ENCODE measurements at regions not wholly inside any gene's neighbourhood (a gene's known extent, or its start where the extent isn't known, plus 50 kb on each side); places are given as distances from the start of the nearest gene placed in this dataset.

DNA sequence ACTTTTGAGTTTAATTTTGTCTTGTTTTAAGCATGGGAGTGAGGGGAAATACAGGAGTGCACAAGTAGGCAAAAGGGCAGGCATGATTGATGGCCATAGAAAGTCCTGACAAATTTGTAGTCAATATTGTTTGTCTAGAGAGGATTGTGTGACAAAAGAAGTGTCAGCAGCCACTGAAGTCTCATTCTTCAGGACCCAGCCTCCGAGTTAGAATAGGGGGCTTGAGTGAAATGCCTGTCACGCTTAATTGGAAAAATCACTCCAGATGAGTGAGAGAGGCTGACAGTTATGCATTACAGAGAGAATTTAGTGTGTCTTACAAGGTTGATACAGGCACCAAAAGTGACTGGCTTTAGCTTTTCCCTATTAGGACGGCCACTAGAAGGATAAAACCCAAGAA lies 81.9 kb upstream of the RPS23 start:
- TF ChIP-seq, protein P1, sequence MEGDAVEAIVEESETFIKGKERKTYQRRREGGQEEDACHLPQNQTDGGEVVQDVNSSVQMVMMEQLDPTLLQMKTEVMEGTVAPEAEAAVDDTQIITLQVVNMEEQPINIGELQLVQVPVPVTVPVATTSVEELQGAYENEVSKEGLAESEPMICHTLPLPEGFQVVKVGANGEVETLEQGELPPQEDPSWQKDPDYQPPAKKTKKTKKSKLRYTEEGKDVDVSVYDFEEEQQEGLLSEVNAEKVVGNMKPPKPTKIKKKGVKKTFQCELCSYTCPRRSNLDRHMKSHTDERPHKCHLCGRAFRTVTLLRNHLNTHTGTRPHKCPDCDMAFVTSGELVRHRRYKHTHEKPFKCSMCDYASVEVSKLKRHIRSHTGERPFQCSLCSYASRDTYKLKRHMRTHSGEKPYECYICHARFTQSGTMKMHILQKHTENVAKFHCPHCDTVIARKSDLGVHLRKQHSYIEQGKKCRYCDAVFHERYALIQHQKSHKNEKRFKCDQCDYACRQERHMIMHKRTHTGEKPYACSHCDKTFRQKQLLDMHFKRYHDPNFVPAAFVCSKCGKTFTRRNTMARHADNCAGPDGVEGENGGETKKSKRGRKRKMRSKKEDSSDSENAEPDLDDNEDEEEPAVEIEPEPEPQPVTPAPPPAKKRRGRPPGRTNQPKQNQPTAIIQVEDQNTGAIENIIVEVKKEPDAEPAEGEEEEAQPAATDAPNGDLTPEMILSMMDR (IDR thresholded peaks at IDR 0.05 in 2 of 3, conservative IDR thresholded peaks at IDR 0.05 in 1 of 3; ENCODE audit: insufficient read depth in 2 of 3, low read depth in 1 of 3, low read length in 3 of 3) = no peak
- TF ChIP-seq, protein P2, sequence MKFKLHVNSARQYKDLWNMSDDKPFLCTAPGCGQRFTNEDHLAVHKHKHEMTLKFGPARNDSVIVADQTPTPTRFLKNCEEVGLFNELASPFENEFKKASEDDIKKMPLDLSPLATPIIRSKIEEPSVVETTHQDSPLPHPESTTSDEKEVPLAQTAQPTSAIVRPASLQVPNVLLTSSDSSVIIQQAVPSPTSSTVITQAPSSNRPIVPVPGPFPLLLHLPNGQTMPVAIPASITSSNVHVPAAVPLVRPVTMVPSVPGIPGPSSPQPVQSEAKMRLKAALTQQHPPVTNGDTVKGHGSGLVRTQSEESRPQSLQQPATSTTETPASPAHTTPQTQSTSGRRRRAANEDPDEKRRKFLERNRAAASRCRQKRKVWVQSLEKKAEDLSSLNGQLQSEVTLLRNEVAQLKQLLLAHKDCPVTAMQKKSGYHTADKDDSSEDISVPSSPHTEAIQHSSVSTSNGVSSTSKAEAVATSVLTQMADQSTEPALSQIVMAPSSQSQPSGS (CRISPR knock-in tag; IDR thresholded peaks at IDR 0.05) = no peak
- TF ChIP-seq TRIM24 (IDR thresholded peaks at IDR 0.05) (no peak), ZC3H8 (IDR thresholded peaks at IDR 0.05) (no peak), KDM1A (IDR thresholded peaks at IDR 0.05) (no peak), GATAD2B (IDR thresholded peaks at IDR 0.05; ENCODE audit: borderline replicate concordance) (no peak), NRF1 (conservative IDR thresholded peaks at IDR 0.05 in 1 of 2, IDR thresholded peaks at IDR 0.05 in 1 of 2) (no peak), EGR1 (conservative IDR thresholded peaks at IDR 0.05) (no peak), ZSCAN29 (IDR thresholded peaks at IDR 0.05) (no peak), FOXJ2 (tag; IDR thresholded peaks at IDR 0.05) (no peak), ZNF174 (CRISPR knock-in tag; IDR thresholded peaks at IDR 0.05) (no peak), BCL6 (CRISPR knock-in tag; IDR thresholded peaks at IDR 0.05) (no peak), ESRRA (IDR thresholded peaks at IDR 0.05; ENCODE audit: borderline replicate concordance, low read depth) (no peak)
- TF ChIP-seq, protein P3, sequence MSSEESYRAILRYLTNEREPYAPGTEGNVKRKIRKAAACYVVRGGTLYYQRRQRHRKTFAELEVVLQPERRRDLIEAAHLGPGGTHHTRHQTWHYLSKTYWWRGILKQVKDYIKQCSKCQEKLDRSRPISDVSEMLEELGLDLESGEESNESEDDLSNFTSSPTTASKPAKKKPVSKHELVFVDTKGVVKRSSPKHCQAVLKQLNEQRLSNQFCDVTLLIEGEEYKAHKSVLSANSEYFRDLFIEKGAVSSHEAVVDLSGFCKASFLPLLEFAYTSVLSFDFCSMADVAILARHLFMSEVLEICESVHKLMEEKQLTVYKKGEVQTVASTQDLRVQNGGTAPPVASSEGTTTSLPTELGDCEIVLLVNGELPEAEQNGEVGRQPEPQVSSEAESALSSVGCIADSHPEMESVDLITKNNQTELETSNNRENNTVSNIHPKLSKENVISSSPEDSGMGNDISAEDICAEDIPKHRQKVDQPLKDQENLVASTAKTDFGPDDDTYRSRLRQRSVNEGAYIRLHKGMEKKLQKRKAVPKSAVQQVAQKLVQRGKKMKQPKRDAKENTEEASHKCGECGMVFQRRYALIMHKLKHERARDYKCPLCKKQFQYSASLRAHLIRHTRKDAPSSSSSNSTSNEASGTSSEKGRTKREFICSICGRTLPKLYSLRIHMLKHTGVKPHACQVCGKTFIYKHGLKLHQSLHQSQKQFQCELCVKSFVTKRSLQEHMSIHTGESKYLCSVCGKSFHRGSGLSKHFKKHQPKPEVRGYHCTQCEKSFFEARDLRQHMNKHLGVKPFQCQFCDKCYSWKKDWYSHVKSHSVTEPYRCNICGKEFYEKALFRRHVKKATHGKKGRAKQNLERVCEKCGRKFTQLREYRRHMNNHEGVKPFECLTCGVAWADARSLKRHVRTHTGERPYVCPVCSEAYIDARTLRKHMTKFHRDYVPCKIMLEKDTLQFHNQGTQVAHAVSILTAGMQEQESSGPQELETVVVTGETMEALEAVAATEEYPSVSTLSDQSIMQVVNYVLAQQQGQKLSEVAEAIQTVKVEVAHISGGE (CRISPR knock-in tag; IDR thresholded peaks at IDR 0.05) = no peak
